ENCODE measurements at regions not wholly inside any gene's neighbourhood (a gene's known extent, or its start where the extent isn't known, plus 50 kb on each side); places are given as distances from the start of the nearest gene placed in this dataset.

- H3K27me3 ChIP-seq (ENCODE audit: insufficient read depth, poor library complexity, severe bottlenecking): no peaks in the 10 kb centered on the region
- no peak for DNase-seq (ENCODE audit: low read depth in 1 of 2, low spot score in 1 of 2)
- no peak overlapping the region for H3K27ac ChIP-seq (replicated peaks)
- H3K4me3 ChIP-seq (replicated peaks; ENCODE audit: insufficient read depth, low read length): no peak overlapping the region
- TF ChIP-seq CTCF (IDR thresholded peaks at IDR 0.05; ENCODE audit: insufficient read depth, low read length): no peak
- TF ChIP-seq GABPA (IDR thresholded peaks at IDR 0.05; ENCODE audit: low read depth): no peak
- no peak for TF ChIP-seq REST (IDR thresholded peaks at IDR 0.05; ENCODE audit: insufficient replicate concordance, low read depth)
- TF ChIP-seq POLR2AphosphoS5 (IDR thresholded peaks at IDR 0.05; ENCODE audit: low read depth): no peak
Observed at GRCh38 chr11:80317612-80318011, 876.8 kb upstream of the TENM4 start.

GRCh38 chr11:80315200-80315599 lies 874.4 kb upstream of the TENM4 start:
- no peaks in the 10 kb centered on the region for H3K27me3 ChIP-seq (ENCODE audit: insufficient read depth, poor library complexity, severe bottlenecking)
- TF ChIP-seq CTCF (IDR thresholded peaks at IDR 0.05; ENCODE audit: insufficient read depth, low read length) (no peak), GABPA (IDR thresholded peaks at IDR 0.05; ENCODE audit: low read depth) (no peak), POLR2AphosphoS5 (IDR thresholded peaks at IDR 0.05; ENCODE audit: low read depth) (no peak), SPI1 (IDR thresholded peaks at IDR 0.05; ENCODE audit: borderline replicate concordance, low read depth) (no peak), REST (IDR thresholded peaks at IDR 0.05; ENCODE audit: insufficient replicate concordance, low read depth) (no peak)
- no peak for DNase-seq (ENCODE audit: low read depth in 1 of 2, low spot score in 1 of 2)
- H3K27ac ChIP-seq (replicated peaks): no peak overlapping the region
- H3K4me3 ChIP-seq (replicated peaks; ENCODE audit: insufficient read depth, low read length): no peak overlapping the region

GRCh38 chr11:80309301-80309700 lies 868.5 kb upstream of the TENM4 start:
- no peaks in the 10 kb centered on the region for H3K27me3 ChIP-seq (ENCODE audit: insufficient read depth, poor library complexity, severe bottlenecking)
- DNase-seq (ENCODE audit: low read depth in 1 of 2, low spot score in 1 of 2): no peak
- no peak overlapping the region for H3K4me3 ChIP-seq (replicated peaks; ENCODE audit: insufficient read depth, low read length)
- TF ChIP-seq CTCF (IDR thresholded peaks at IDR 0.05; ENCODE audit: insufficient read depth, low read length): no peak
- no peak for TF ChIP-seq SPI1 (IDR thresholded peaks at IDR 0.05; ENCODE audit: borderline replicate concordance, low read depth)
- TF ChIP-seq GABPA (IDR thresholded peaks at IDR 0.05; ENCODE audit: low read depth): no peak
- TF ChIP-seq REST (IDR thresholded peaks at IDR 0.05; ENCODE audit: insufficient replicate concordance, low read depth): no peak
- TF ChIP-seq POLR2AphosphoS5 (IDR thresholded peaks at IDR 0.05; ENCODE audit: low read depth): no peak
- no peak overlapping the region for H3K27ac ChIP-seq (replicated peaks)

Measured in HL-60 (cell line).